NCI-H345 treated with DMSO at 0.1 percent for 48 hours (cell line): ENCODE measurements at regions not wholly inside any gene's neighbourhood (a gene's known extent, or its start where the extent isn't known, plus 50 kb on each side); places are given as distances from the start of the nearest gene placed in this dataset.

Experiments
- DNase-seq: peaks from one replicate; lab custom pipeline; 2025; ENCODE audit not compliant: unreplicated experiment; lab: John Stamatoyannopoulos, UW

DNA sequence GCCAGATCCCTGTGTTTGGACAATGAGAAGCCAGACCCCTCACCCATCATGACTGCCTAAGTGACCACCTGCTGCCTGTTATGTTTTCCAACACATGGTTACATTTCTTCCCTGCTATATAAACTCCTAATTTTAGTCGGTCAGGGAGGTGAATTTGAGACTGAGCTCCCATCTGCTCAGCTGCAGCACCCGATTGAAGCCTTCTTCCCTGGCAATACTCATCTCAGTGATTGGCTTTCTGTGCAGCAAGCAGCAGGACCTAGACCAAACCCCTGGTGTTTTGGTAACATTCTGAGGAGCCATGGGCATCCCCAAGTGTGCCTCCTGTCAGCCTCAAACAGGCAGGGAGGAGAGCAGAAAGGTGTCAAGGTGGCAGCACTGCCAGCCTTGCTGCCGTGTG, 141.2 kb downstream of the CD8B2 start:
- DNase-seq: no peak

DNA sequence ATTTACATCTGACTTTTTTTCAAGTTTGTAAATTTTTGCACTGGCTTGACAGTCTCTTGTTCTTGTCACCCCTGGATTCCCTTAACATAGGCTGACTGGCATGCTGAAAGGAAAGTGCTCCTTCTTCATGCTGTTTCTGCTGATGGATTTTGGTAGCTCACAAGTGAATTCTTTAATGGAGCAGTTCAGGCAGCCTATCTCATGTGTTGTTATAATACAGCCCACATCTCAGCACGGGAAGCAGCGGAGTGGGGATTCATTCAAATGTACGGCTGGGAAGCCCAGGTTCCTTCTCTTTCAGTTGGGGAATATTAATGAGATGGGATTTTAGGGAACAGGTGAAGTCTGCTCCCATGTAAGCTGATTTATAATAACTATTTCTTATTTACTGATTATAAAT, 142.8 kb downstream of the CD8B2 start:
- no peak for DNase-seq

- DNase-seq: no peak
These were observed 144.1 kb downstream of the CD8B2 start for GRCh38 chr2:106631281-106631680.

- DNase-seq: peak; percentile 52
These were observed 150.9 kb downstream of the CD8B2 start for GRCh38 chr2:106638043-106638442.

GRCh38 chr2:106638580-106638979, 151.4 kb downstream of the CD8B2 start:
- DNase-seq: no peak

DNA sequence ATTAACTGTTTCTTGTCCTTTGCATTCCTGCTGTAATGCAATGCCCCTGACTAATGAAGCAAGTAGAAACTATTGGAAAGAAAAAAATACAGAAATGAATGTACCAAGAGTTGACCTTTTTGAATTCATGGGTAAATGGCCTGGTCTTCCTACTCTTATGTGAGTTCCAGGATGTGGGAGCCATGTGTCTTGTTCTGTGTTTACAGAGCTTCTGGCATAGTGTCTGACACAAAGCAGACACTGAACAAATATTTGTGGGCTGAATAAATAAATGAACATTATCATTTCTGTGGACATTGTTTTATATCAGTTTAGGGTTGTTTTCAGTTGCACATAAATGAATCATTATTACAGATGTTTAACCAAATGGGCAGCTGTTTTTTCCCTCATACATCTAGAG, 155.5 kb downstream of the CD8B2 start:
- no peak for DNase-seq

- no peak for DNase-seq
These were observed 157.5 kb downstream of the CD8B2 start for GRCh38 chr2:106644623-106645022.

DNA sequence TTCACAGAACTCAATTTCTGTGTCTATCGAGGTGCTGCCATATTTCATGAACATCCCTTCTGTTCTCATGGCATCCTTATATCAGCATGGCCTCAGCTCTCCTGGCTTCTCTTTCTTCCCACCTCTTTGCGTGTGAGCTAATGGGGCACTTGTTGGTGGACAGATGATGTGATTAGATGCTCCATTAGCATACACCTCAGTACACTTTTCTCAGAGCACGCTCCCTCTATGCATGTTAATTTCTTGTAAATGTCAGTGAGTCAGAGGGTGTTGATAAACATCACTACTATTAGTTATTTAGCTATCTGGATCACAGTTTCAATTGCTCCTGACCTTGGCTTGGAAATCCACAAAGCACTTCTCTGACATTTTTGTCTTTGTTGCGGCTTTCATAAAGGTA, 159.4 kb downstream of the CD8B2 start:
- DNase-seq: no peak

GRCh38 chr2:106649306-106649705, 162.1 kb downstream of the CD8B2 start:
- DNase-seq: no peak

DNA sequence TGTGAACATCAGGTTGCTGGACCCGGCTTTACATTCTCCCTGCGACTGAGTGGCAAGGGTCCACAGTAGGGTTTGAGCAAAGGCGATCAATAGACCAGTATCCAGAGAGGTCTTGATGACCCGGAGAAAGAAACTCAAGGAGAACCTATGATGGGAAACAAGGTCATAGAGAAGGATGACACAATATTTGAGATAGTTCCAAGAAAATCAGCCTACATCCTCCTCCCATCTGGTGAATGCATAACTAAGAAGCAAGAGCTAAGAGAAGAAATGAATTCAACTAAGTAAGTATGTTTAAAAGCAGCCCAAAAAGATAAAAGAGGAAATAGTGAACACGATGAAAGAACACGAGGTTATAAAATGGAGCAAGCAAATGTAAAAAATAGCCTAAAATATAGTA, 166.3 kb downstream of the CD8B2 start:
- no peak for DNase-seq

DNA sequence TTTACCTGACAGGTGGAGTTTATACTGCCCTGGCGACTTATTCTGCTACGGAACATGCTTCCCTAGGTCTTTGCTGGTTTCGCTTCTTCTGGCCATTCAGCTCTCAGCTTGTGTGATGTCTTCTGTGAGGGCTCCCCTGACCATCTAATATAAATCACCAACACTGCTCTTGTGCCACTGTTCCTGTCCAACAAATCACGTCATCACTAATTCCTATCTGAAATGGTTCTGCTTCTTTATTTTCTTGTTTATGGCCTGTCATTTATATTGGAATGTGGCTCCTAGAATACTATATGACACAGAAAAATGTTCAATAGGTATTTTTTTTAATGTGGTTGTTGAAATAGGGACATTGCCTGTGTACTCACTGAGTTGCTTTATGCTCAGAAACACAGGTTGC, 171.5 kb downstream of the CD8B2 start:
- DNase-seq: no peak

DNA sequence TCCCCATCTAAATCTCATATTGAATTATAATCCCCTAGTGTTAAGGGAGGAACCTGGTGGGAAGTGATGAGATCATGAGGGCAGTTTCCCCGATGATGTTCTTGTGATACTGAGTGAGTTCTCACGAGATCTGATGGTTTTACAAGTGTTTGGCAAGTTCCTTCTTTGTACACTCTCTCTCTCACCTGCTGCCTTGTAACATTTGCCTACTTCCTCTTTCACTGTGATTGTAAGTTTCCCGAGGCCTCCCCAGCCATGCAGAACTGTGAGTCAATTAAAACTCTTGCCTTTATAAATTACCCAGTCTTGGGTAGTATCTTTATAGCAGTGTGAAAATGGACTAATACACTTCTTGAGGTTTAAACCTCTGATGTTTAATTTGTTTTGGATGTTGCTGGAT, 177.5 kb downstream of the CD8B2 start:
- no peak for DNase-seq

DNA sequence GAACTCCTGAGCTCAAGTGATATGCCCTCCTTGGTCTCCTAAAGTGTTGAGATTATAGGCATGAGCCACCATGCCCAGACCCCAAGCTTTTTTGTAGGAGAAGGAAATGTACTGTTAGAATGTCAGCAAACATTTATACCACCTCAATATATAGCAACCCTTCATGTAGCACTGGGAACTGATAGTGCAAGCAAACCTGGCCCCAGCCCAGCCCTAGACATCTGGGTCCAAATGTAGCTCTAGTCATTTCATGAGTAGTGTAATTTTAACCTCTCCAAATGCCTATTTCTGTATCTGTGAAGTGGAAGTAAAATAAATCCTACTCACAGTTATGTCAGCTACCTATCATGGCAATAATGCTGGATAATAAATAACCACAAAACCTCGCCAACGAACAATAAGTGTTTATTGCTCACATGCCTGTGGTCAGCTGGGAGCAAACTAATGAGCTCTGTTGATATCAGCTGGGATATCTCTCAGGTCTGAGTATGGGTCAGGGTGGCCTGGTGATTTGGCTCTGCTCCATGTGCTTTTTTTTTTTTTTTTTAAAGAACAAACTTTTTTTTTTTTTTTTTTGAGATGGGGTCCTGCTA, 180.4 kb downstream of the CD8B2 start:
- DNase-seq: no peak

DNA sequence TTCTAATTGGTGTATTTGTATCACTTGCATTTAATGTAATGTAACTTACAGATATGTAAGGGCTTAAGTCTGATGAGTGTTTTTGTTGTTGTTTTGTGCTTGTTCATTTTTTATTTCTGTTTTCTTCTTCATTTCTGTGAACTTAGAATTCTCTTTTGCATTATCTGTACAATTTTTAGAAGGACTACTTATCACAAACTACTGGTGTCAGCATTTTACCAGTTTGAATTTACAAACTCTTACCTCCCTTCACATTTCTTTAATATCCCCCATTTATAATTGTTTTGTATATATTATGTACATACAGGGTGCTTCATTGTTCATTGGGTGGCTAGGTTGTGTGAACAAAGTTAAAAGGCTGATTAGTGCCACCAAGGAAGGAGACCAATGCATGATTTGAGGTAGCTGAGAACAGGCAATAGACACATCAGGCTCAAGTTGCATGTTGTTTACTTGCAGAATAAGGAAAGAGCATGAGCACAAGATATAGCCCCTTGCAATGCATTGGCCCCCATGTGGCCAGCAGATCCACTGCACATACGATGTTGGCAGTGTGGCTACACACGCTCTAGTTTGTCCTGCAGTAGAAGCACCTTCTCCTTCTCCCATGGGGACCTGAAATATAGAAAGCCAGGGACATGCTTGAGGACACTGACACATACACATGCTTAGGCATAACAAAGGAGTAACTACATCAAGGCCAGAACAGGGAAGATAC, 198.2 kb downstream of the CD8B2 start:
- no peak for DNase-seq

DNA sequence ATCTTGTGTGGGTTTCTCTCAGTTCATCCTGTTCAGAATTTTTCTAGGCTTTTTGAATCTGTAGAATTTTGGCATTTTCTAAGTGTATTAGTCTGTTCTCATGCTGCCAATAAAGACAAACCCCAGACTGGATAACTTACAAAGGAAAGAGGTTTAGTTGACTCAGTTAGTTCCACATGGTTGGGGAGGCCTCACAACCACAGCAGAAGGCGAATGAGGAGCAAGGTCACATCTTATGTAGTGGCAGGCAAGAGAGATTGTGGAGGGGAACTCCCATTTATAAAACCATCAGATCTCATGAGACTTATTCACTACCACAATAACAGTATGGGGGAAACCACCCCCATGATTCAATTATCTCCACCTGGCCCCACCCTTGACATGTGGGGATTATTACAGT, 199.2 kb downstream of the ST6GAL2 start:
- no peak for DNase-seq

GRCh38 chr2:106694964-106695470, 190.9 kb downstream of the ST6GAL2 start:
- DNase-seq: no peak

- no peak for DNase-seq
These were observed 190.0 kb downstream of the ST6GAL2 start for GRCh38 chr2:106695919-106696318.

DNA sequence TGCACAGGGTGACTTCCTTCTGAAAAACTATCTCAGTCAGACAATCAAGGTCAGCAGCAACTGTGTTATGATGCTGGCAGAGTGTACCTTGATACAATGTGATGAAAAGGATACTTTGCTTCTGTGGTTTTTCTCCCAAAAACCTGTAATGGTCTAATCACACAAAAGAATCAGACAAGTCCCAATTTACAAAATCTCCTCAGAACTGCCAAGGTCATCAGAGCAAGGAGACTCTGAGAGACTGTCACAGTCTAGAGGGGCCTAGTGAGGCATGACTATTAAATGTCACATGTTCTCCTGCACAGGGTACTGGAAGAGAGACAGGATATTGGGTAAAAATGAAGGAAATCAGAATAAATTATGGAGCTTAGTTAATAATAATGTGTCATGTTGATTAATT, 185.4 kb downstream of the ST6GAL2 start:
- DNase-seq: no peak

DNA sequence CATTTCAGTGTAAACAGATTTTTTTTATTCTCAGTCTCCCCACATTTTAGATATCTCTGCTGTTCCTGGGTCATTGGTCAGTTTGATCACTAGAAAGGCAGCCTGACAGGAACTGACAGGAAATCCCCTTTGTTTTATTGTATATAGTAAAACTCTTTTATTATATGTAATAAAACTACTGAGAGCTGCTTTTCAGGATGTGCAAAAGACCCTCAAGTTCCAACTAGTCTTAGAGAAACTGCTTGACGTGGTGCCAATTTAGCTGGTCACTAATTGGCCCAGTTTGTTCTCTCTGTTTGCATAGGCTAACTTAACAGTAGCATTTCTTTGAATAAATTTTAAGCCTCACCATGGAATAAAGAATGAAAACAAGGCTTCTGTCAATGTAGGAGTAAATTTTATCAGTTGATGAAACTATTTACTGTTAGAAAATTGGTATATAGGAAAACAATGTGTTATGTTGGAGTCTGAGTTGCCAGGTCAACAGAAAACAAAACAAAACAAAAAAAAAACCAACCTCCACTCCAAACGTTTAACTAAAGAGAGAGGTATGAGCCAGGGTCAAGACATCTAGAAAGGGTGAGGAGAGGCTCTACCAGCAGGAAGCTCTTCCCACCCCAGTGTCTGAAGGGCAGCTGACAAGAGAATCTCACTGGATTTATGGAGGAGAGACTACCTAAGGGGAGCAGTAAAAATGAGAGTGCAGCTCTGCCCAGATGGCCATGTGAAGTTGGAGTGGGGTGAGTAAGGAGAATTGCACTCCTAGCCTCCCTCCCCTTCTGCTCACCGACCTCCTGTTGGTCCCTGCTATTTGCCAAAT, 184.6 kb downstream of the ST6GAL2 start:
- DNase-seq: no peak

DNA sequence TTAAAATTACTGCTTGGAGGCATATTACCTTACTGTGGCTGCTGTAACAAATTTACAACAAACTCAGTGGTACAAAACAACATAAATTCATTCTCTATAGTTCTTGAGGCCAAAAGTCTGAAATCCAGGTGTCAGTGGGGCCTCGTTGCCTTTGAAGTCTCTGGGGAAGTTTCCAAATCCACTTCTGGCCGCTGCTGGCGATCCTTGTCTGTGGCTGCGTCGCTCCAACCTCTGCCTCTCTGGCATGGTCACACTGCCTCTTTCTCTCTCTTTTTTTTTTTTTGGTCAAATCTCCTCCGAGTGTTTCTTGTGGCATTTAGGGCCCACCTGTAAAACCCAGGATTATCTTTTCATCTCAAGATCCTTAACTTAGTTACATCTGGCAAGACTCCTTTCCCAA, 182.8 kb downstream of the ST6GAL2 start:
- no peak for DNase-seq

DNA sequence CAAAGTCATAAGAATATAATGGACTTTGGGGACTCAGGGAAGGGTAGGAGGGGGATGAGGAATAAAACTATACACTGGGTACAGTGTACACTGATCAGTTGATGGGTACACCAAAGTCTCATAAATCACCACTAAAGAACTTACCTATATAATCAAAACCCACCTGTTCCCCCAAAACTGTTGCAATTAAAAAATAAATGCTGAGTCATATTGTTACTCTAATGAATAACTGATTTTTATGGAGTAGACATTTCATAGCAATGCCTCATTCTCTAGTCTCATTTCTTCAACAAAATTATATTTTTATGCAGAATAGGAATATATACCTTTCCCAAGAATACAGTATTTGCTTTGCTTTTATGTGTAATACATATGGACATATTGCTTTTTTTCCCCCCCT, 181.2 kb downstream of the ST6GAL2 start:
- no peak for DNase-seq

- DNase-seq: no peak
These were observed 180.1 kb downstream of the ST6GAL2 start for GRCh38 chr2:106705877-106706276.
